ENCODE measurements at regions not wholly inside any gene's neighbourhood (a gene's known extent, or its start where the extent isn't known, plus 50 kb on each side); places are given as distances from the start of the nearest gene placed in this dataset.
A peak's percentile ranks its signal among the peaks of the same experiment; 100 is the strongest.

GRCh38 chr1:4394366-4394765 is 260.0 kb upstream of the AJAP1 start:
- no peak overlapping the region for H3K4me2 ChIP-seq (ENCODE audit: low read length)
- H2AFZ ChIP-seq (ENCODE audit: low read depth, low read length): no peak overlapping the region
- no peaks in the 10 kb centered on the region for H3K9me3 ChIP-seq (ENCODE audit: insufficient read depth, low read length)
- no peak overlapping the region for H3K4me3 ChIP-seq (ENCODE audit: low read length)
- H3K27me3 ChIP-seq (ENCODE audit: low read depth, low read length): no peaks in the 10 kb centered on the region
- H3K36me3 ChIP-seq (replicated peaks; ENCODE audit: low read depth, low read length): no peaks in the 10 kb centered on the region
- H3K79me2 ChIP-seq (ENCODE audit: low read length): no peaks in the 10 kb centered on the region
- peaks cover 7% of the 10 kb centered on the region for H3K4me1 ChIP-seq (ENCODE audit: low read length)
- H3K27ac ChIP-seq (ENCODE audit: low read length): no peak overlapping the region
- no peak for TF ChIP-seq EZH2phosphoT487 (IDR thresholded peaks at IDR 0.05; ENCODE audit: low read depth)
- TF ChIP-seq, protein P1, sequence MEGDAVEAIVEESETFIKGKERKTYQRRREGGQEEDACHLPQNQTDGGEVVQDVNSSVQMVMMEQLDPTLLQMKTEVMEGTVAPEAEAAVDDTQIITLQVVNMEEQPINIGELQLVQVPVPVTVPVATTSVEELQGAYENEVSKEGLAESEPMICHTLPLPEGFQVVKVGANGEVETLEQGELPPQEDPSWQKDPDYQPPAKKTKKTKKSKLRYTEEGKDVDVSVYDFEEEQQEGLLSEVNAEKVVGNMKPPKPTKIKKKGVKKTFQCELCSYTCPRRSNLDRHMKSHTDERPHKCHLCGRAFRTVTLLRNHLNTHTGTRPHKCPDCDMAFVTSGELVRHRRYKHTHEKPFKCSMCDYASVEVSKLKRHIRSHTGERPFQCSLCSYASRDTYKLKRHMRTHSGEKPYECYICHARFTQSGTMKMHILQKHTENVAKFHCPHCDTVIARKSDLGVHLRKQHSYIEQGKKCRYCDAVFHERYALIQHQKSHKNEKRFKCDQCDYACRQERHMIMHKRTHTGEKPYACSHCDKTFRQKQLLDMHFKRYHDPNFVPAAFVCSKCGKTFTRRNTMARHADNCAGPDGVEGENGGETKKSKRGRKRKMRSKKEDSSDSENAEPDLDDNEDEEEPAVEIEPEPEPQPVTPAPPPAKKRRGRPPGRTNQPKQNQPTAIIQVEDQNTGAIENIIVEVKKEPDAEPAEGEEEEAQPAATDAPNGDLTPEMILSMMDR (IDR thresholded peaks at IDR 0.05; ENCODE audit: low read depth, low read length): no peak
- no peak overlapping the region for H3K9ac ChIP-seq (ENCODE audit: low read length)
- no peaks in the 10 kb centered on the region for H4K20me1 ChIP-seq (ENCODE audit: insufficient read depth, low read length)

- Histone ChIP-seq H3K4me1 (ENCODE audit: low read length) (peaks cover 7% of the 10 kb centered on the region), H3K79me2 (ENCODE audit: low read length) (no peaks in the 10 kb centered on the region), H3K36me3 (replicated peaks; ENCODE audit: low read depth, low read length) (no peaks in the 10 kb centered on the region), H3K4me2 (ENCODE audit: low read length) (0 out of 2 replicates have a peak overlapping the region, but pooled peaks have one; percentile 2), H3K9me3 (ENCODE audit: insufficient read depth, low read length) (no peaks in the 10 kb centered on the region), H4K20me1 (ENCODE audit: insufficient read depth, low read length) (no peaks in the 10 kb centered on the region), H3K27me3 (ENCODE audit: low read depth, low read length) (no peaks in the 10 kb centered on the region), H3K27ac (ENCODE audit: low read length) (no peak overlapping the region), H3K4me3 (ENCODE audit: low read length) (no peak overlapping the region), H3K9ac (ENCODE audit: low read length) (no peak overlapping the region), H2AFZ (ENCODE audit: low read depth, low read length) (no peak overlapping the region)
- no peak for TF ChIP-seq EZH2phosphoT487 (IDR thresholded peaks at IDR 0.05; ENCODE audit: low read depth)
- TF ChIP-seq, protein P1 (IDR thresholded peaks at IDR 0.05; ENCODE audit: low read depth, low read length): no peak
These were observed 259.3 kb upstream of the AJAP1 start for GRCh38 chr1:4395158-4395557.

DNA sequence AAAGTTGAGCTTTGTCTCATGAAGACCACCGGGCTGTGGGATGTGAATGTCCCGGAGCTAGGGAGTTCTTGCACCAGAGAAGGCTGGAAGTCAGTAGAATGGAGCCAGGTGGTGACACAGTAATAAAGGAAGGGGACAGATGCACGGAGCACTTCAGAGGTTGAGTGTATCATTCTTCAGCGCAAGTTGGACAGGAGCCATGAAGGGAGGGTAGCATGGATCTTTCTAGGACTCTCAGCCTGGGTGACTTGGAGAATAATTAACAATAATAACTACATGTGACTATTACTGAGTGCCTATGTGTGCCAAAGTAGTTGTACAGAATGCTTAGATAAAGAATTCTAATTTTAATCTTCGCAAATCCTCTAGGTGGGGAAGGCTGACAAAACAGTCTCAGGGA is 258.7 kb upstream of the AJAP1 start:
- H2AFZ ChIP-seq (ENCODE audit: low read depth, low read length): no peak overlapping the region
- no peak overlapping the region for H3K4me2 ChIP-seq (ENCODE audit: low read length)
- H4K20me1 ChIP-seq (ENCODE audit: insufficient read depth, low read length): no peaks in the 10 kb centered on the region
- H3K9me3 ChIP-seq (ENCODE audit: insufficient read depth, low read length): no peaks in the 10 kb centered on the region
- H3K27me3 ChIP-seq (ENCODE audit: low read depth, low read length): no peaks in the 10 kb centered on the region
- no peak overlapping the region for H3K27ac ChIP-seq (ENCODE audit: low read length)
- no peak for TF ChIP-seq EZH2phosphoT487 (IDR thresholded peaks at IDR 0.05; ENCODE audit: low read depth)
- TF ChIP-seq, protein P1 (IDR thresholded peaks at IDR 0.05; ENCODE audit: low read depth, low read length): no peak
- H3K36me3 ChIP-seq (replicated peaks; ENCODE audit: low read depth, low read length): no peaks in the 10 kb centered on the region
- H3K9ac ChIP-seq (ENCODE audit: low read length): no peak overlapping the region
- no peak overlapping the region for H3K4me3 ChIP-seq (ENCODE audit: low read length)
- no peaks in the 10 kb centered on the region for H3K79me2 ChIP-seq (ENCODE audit: low read length)
- H3K4me1 ChIP-seq (ENCODE audit: low read length): peaks cover 7% of the 10 kb centered on the region

DNA sequence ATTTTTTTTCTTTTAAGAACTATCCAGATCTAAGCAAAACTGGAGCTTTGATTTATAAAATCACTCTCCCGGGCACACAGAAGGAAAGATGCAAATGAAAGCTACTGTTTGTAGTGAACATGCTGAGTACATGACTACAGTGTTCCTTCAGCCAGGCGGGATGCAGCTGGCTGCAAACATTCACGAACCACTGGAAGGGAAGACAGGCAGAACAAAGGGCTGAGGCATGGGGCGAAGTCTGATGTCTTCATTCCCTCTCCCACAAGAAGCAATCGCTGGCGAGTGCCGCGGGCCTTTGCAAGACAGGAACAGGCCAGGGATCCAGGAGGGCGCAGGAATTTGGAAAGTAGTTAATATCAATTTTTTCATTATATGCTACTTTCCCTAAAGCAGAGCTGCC is 257.9 kb upstream of the AJAP1 start:
- no peaks in the 10 kb centered on the region for H3K36me3 ChIP-seq (replicated peaks; ENCODE audit: low read depth, low read length)
- no peak overlapping the region for H3K27ac ChIP-seq (ENCODE audit: low read length)
- TF ChIP-seq, protein P1 (IDR thresholded peaks at IDR 0.05; ENCODE audit: low read depth, low read length): no peak
- TF ChIP-seq EZH2phosphoT487 (IDR thresholded peaks at IDR 0.05; ENCODE audit: low read depth): no peak
- H3K9ac ChIP-seq (ENCODE audit: low read length): no peak overlapping the region
- H3K4me2 ChIP-seq (ENCODE audit: low read length): no peak overlapping the region
- no peak overlapping the region for H3K4me3 ChIP-seq (ENCODE audit: low read length)
- no peaks in the 10 kb centered on the region for H3K79me2 ChIP-seq (ENCODE audit: low read length)
- no peaks in the 10 kb centered on the region for H3K9me3 ChIP-seq (ENCODE audit: insufficient read depth, low read length)
- H2AFZ ChIP-seq (ENCODE audit: low read depth, low read length): no peak overlapping the region
- no peaks in the 10 kb centered on the region for H4K20me1 ChIP-seq (ENCODE audit: insufficient read depth, low read length)
- peaks cover 7% of the 10 kb centered on the region for H3K4me1 ChIP-seq (ENCODE audit: low read length)
- H3K27me3 ChIP-seq (ENCODE audit: low read depth, low read length): no peaks in the 10 kb centered on the region
